Spleen (tissue), 7 donors: ENCODE measurements at regions not wholly inside any gene's neighbourhood (a gene's known extent, or its start where the extent isn't known, plus 50 kb on each side); places are given as distances from the start of the nearest gene placed in this dataset.

Experiments used
- POLR2A ChIP-seq, 3 donors: fragments of 450-650 bp; IDR thresholded peaks; one replicate each; pipeline ENCODE4 v1.5.1; 2017; ENCODE audit warnings: antibody characterized with exemption in 3 of 3, mild to moderate bottlenecking in 1 of 3
- TF ChIP-seq, protein P1 (sequence below), 11 experiments: fragments of 200-600 bp in 7 of 11; fragments of 450-650 bp in 4 of 11; sonication (generic) in 4 of 11; IDR thresholded peaks in 8 of 11; conservative IDR thresholded peaks in 3 of 11; 1 replicate in 7 of 11; 2 replicates in 4 of 11; pipeline versions ENCODE4 v1.4.0 to v1.8.0; 2016 to 2021; ENCODE audit warnings: antibody characterized with exemption in 11 of 11, inconsistent platforms in 4 of 11, mild to moderate bottlenecking in 1 of 11
- donor health status: DM: no; HTN: no; CAD: no; lungs with moderate emphysema.
- donor health status: DM: no; HTN: no; CAD: no.
- donor health status: DM: no; HTN: no; CAD: no.

DNA sequence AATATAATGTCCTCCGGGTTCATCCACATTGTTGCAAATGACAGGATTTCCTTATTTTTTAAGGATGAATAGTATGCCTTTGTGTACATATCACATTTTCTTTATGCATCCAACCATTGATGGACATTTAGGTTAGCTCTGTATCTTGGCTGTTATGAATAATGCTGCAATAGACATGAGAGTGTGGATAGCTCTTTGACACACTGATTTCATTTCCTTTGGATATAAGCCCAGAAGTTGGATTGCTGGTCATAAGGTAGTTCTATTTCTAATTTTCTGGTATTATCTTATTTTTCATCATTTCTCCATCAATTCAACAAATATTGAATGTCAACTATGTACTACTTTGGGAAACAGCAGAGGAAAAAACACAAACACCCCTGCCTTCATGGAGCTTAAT, 423.3 kb downstream of the MTX2 start:
- TF ChIP-seq, protein P1, sequence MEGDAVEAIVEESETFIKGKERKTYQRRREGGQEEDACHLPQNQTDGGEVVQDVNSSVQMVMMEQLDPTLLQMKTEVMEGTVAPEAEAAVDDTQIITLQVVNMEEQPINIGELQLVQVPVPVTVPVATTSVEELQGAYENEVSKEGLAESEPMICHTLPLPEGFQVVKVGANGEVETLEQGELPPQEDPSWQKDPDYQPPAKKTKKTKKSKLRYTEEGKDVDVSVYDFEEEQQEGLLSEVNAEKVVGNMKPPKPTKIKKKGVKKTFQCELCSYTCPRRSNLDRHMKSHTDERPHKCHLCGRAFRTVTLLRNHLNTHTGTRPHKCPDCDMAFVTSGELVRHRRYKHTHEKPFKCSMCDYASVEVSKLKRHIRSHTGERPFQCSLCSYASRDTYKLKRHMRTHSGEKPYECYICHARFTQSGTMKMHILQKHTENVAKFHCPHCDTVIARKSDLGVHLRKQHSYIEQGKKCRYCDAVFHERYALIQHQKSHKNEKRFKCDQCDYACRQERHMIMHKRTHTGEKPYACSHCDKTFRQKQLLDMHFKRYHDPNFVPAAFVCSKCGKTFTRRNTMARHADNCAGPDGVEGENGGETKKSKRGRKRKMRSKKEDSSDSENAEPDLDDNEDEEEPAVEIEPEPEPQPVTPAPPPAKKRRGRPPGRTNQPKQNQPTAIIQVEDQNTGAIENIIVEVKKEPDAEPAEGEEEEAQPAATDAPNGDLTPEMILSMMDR (IDR thresholded peaks at IDR 0.05 in 8 of 11, conservative IDR thresholded peaks at IDR 0.05 in 3 of 11), result no peak
- no peak for TF ChIP-seq POLR2A (IDR thresholded peaks at IDR 0.05)
